ENCODE measurements at regions not wholly inside any gene's neighbourhood (a gene's known extent, or its start where the extent isn't known, plus 50 kb on each side); places are given as distances from the start of the nearest gene placed in this dataset.

DNA sequence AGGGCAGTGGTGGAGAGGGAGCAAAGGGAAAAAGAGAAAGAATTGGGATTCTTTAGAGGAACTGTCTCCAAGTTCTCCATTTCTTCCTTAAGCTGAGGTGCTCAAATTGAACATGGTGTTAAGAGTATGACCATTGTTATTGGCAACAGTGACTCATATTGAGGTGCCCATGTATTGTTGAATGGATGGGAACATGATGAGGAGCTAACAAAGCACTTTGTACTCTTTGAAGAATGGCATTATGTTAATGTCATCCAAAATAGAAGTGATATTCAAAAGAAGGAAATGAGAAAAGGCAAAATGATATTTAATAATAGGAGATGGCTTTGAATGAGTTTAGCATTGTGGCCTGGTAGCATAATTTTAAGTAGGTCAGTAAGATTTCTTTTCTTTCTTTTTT lies 261.1 kb downstream of the QKI start:
- TF ChIP-seq EZH2 (IDR thresholded peaks at IDR 0.05; ENCODE audit: insufficient read depth, low read length): no peak
- TF ChIP-seq, protein P1, sequence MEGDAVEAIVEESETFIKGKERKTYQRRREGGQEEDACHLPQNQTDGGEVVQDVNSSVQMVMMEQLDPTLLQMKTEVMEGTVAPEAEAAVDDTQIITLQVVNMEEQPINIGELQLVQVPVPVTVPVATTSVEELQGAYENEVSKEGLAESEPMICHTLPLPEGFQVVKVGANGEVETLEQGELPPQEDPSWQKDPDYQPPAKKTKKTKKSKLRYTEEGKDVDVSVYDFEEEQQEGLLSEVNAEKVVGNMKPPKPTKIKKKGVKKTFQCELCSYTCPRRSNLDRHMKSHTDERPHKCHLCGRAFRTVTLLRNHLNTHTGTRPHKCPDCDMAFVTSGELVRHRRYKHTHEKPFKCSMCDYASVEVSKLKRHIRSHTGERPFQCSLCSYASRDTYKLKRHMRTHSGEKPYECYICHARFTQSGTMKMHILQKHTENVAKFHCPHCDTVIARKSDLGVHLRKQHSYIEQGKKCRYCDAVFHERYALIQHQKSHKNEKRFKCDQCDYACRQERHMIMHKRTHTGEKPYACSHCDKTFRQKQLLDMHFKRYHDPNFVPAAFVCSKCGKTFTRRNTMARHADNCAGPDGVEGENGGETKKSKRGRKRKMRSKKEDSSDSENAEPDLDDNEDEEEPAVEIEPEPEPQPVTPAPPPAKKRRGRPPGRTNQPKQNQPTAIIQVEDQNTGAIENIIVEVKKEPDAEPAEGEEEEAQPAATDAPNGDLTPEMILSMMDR (IDR thresholded peaks at IDR 0.05; ENCODE audit: insufficient read depth, low read depth, low read length): no peak
